ENCODE measurements at regions not wholly inside any gene's neighbourhood (a gene's known extent, or its start where the extent isn't known, plus 50 kb on each side); places are given as distances from the start of the nearest gene placed in this dataset.

GRCh38 chr19:30744741-30745475 lies 372.7 kb downstream of the ZNF536 start:
- no peaks in the 10 kb centered on the region for H3K36me3 ChIP-seq (replicated peaks)
- H3K27ac ChIP-seq = no peak overlapping the region
- H3K27me3 ChIP-seq (replicated peaks) = no peaks in the 10 kb centered on the region
- no peak for DNase-seq
- no peak overlapping the region for H3K4me3 ChIP-seq (ENCODE audit: low read depth, low read length)
- in situ Hi-C loops (cut with HindIII; ENCODE audit: low pct_ligation_motif_present, low sequenced_read_pairs) = no loop called here
- no peak for TF ChIP-seq CTCF (IDR thresholded peaks at IDR 0.05; ENCODE audit: low read depth, low read length, missing control alignments)

GRCh38 chr19:30743702-30744101 lies 371.5 kb downstream of the ZNF536 start:
- H3K27ac ChIP-seq = no peak overlapping the region
- in situ Hi-C loops (cut with HindIII; ENCODE audit: low pct_ligation_motif_present, low sequenced_read_pairs) = no loop called here

GRCh38 chr19:30743011-30743410 lies 370.8 kb downstream of the ZNF536 start:
- in situ Hi-C loops (cut with HindIII; ENCODE audit: low pct_ligation_motif_present, low sequenced_read_pairs) = no loop called here
- TF ChIP-seq CTCF (IDR thresholded peaks at IDR 0.05; ENCODE audit: low read depth, low read length, missing control alignments) = no peak
- H3K4me3 ChIP-seq (ENCODE audit: low read depth, low read length) = no peak overlapping the region

More at GRCh38 chr19:30743702-30744101, 371.5 kb downstream of the ZNF536 start:
- TF ChIP-seq CTCF (IDR thresholded peaks at IDR 0.05; ENCODE audit: low read depth, low read length, missing control alignments) = no peak
- DNase-seq = no peak
- no peak overlapping the region for H3K4me3 ChIP-seq (ENCODE audit: low read depth, low read length)
- H3K36me3 ChIP-seq (replicated peaks) = no peaks in the 10 kb centered on the region
- no peaks in the 10 kb centered on the region for H3K27me3 ChIP-seq (replicated peaks)

GRCh38 chr19:30742406-30742938 lies 370.3 kb downstream of the ZNF536 start:
- no peak for TF ChIP-seq CTCF (IDR thresholded peaks at IDR 0.05; ENCODE audit: low read depth, low read length, missing control alignments)
- DNase-seq = no peak
- in situ Hi-C loops (cut with HindIII; ENCODE audit: low pct_ligation_motif_present, low sequenced_read_pairs) = no loop called here
- Histone ChIP-seq H3K27ac (no peak overlapping the region), H3K27me3 (replicated peaks) (no peaks in the 10 kb centered on the region), H3K36me3 (replicated peaks) (no peaks in the 10 kb centered on the region), H3K4me3 (ENCODE audit: low read depth, low read length) (no peak overlapping the region)

More at GRCh38 chr19:30743011-30743410, 370.8 kb downstream of the ZNF536 start:
- Histone ChIP-seq H3K36me3 (replicated peaks) (no peaks in the 10 kb centered on the region), H3K27ac (no peak overlapping the region), H3K27me3 (replicated peaks) (no peaks in the 10 kb centered on the region)
- DNase-seq = no peak

GRCh38 chr19:30741566-30741965 lies 369.4 kb downstream of the ZNF536 start:
- no peak overlapping the region for H3K4me3 ChIP-seq (ENCODE audit: low read depth, low read length)
- no peaks in the 10 kb centered on the region for H3K36me3 ChIP-seq (replicated peaks)
- no peaks in the 10 kb centered on the region for H3K27me3 ChIP-seq (replicated peaks)
- DNase-seq = no peak
- in situ Hi-C loops (cut with HindIII; ENCODE audit: low pct_ligation_motif_present, low sequenced_read_pairs) = no loop called here
- no peak for TF ChIP-seq CTCF (IDR thresholded peaks at IDR 0.05; ENCODE audit: low read depth, low read length, missing control alignments)
- H3K27ac ChIP-seq = no peak overlapping the region

Data from brain microvascular endothelial cell (primary cell).